HL-60 (cell line): ENCODE measurements at regions not wholly inside any gene's neighbourhood (a gene's known extent, or its start where the extent isn't known, plus 50 kb on each side); places are given as distances from the start of the nearest gene placed in this dataset.

Source experiments
- CTCF ChIP-seq: IDR thresholded peaks from one replicate; pipeline ENCODE4 v1.5.1; 2011; ENCODE audit warnings: low read length, control low read depth, inconsistent platforms; ENCODE audit not compliant: insufficient read depth
- GABPA ChIP-seq: IDR thresholded peaks from 2 replicates; pipeline ENCODE4 v1.6.1; 2012; ENCODE audit warnings: low read depth
- REST ChIP-seq: IDR thresholded peaks from 2 replicates; pipeline ENCODE4 v1.6.1; 2012; ENCODE audit warnings: low read depth; ENCODE audit not compliant: insufficient replicate concordance
- SPI1 ChIP-seq: IDR thresholded peaks from 2 replicates; pipeline ENCODE4 v1.6.1; 2012; ENCODE audit warnings: low read depth, mild to moderate bottlenecking, borderline replicate concordance

GRCh38 chr5:125381290-125381689, 634.9 kb upstream of the ZNF608 start:
- TF ChIP-seq GABPA (no peak), CTCF (no peak), SPI1 (no peak), REST (no peak)
